ENCODE measurements at regions not wholly inside any gene's neighbourhood (a gene's known extent, or its start where the extent isn't known, plus 50 kb on each side); places are given as distances from the start of the nearest gene placed in this dataset.

- H2AK9ac ChIP-seq (replicated peaks; ENCODE audit: low read depth, low read length, poor library complexity) = no peak overlapping the region
- dilution Hi-C loops (cut with HindIII; ENCODE audit: low sequenced_read_pairs, unreplicated experiment) = no loop called here
- no peaks in the 10 kb centered on the region for H3K4me1 ChIP-seq (ENCODE audit: control insufficient read depth, insufficient read depth, low read length)
- BruUV-seq (replicated peaks) = no TSS peak
- H4K20me1 ChIP-seq (ENCODE audit: insufficient read depth, low read length) = no peaks in the 10 kb centered on the region
- no peak overlapping the region for H3K18ac ChIP-seq (ENCODE audit: low read depth, low read length)
- H2BK20ac ChIP-seq (ENCODE audit: low read depth, low read length) = no peak overlapping the region
- no peak overlapping the region for H4K91ac ChIP-seq (ENCODE audit: insufficient read depth, low read depth, low read length)
- no peak overlapping the region for H2AFZ ChIP-seq (replicated peaks; ENCODE audit: low read length, poor library complexity)
- H4K8ac ChIP-seq (ENCODE audit: low read depth in 2 of 2, low read length in 2 of 2) = no peak overlapping the region
- H3K27me3 ChIP-seq (ENCODE audit: control insufficient read depth, insufficient read depth, low read length) = no peaks in the 10 kb centered on the region
- H2BK5ac ChIP-seq (ENCODE audit: low read depth, low read length, poor library complexity, severe bottlenecking) = no peak overlapping the region
- no peak overlapping the region for H3K4ac ChIP-seq (ENCODE audit: low read depth, low read length)
- H3K56ac ChIP-seq (ENCODE audit: extremely low read depth, insufficient read depth, low read length) = no peak overlapping the region
- ATAC-seq (ENCODE audit: low read depth) (no peak), DNase-seq (no peak)
- no peak overlapping the region for H3K23ac ChIP-seq (ENCODE audit: low read depth, low read length)
- no peak overlapping the region for H3K4me2 ChIP-seq (ENCODE audit: low read depth, low read length)
- POLR2A ChIA-PET (ENCODE audit: unreplicated experiment) = no interaction called here
- in situ Hi-C loops (cut with MboI; ENCODE audit: low sequenced_read_pairs) = no loop called here
- H2BK15ac ChIP-seq (ENCODE audit: low read depth, low read length) = no peak overlapping the region
- 0% methylated on average over 1 of the region's 7 CpGs; no CpG with 5 or more reads in 1 of the 2 experiments for WGBS, 2 experiments (ENCODE audit: extremely low coverage in 2 of 2, insufficient read length in 1 of 2)
- no peaks in the 10 kb centered on the region for H3K36me3 ChIP-seq (ENCODE audit: control insufficient read depth, insufficient read depth, low read length)
- no peak overlapping the region for H2BK120ac ChIP-seq (ENCODE audit: low read depth, low read length)
- CTCF ChIA-PET = no interaction called here
- H4K5ac ChIP-seq (ENCODE audit: low read depth, low read length) = no peak overlapping the region
- intact Hi-C loops (cut with micrococcal nuclease) = no loop called here
- no peak overlapping the region for H3K9ac ChIP-seq (ENCODE audit: low read depth, low read length)
- no peak overlapping the region for H2AK5ac ChIP-seq (ENCODE audit: low read depth, low read length)
- no peak overlapping the region for H3K4me3 ChIP-seq (ENCODE audit: insufficient read depth, low read depth, low read length)
- peaks cover 23% of the 10 kb centered on the region for H3K9me3 ChIP-seq (ENCODE audit: control insufficient read depth, insufficient read depth, low read length)
- H3K79me1 ChIP-seq (ENCODE audit: low read depth in 1 of 2, low read length in 2 of 2) = no peaks in the 10 kb centered on the region
- no peaks in the 10 kb centered on the region for H3K9me1 ChIP-seq (ENCODE audit: insufficient read depth, low read length)
- TF ChIP-seq MAZ (IDR thresholded peaks at IDR 0.05; ENCODE audit: borderline replicate concordance, low read depth, low read length) (no peak), BHLHE40 (IDR thresholded peaks at IDR 0.05; ENCODE audit: low read depth, low read length) (no peak), SMC3 (IDR thresholded peaks at IDR 0.05; ENCODE audit: low read depth, low read length) (no peak), RAD21 (IDR thresholded peaks at IDR 0.05; ENCODE audit: low read length) (no peak), RFX5 (IDR thresholded peaks at IDR 0.05; ENCODE audit: low read depth, low read length) (no peak), CHD1 (IDR thresholded peaks at IDR 0.05; ENCODE audit: low read depth, low read length) (no peak), NFE2L2 (IDR thresholded peaks at IDR 0.05; ENCODE audit: low read depth, low read length) (no peak)
- TF ChIP-seq, protein P1, sequence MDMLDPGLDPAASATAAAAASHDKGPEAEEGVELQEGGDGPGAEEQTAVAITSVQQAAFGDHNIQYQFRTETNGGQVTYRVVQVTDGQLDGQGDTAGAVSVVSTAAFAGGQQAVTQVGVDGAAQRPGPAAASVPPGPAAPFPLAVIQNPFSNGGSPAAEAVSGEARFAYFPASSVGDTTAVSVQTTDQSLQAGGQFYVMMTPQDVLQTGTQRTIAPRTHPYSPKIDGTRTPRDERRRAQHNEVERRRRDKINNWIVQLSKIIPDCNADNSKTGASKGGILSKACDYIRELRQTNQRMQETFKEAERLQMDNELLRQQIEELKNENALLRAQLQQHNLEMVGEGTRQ (IDR thresholded peaks at IDR 0.05; ENCODE audit: low read depth, low read length) = no peak
- no peak overlapping the region for H3K14ac ChIP-seq (replicated peaks; ENCODE audit: low read depth, low read length)
- H3K27ac ChIP-seq (ENCODE audit: insufficient read depth, low read length) = no peak overlapping the region
Observed at GRCh38 chr14:87772854-87773253, 220.1 kb downstream of the GALC start.

Measured in IMR-90 (cell line).